Kidney (tissue), 13 donors: ENCODE measurements at regions not wholly inside any gene's neighbourhood (a gene's known extent, or its start where the extent isn't known, plus 50 kb on each side); places are given as distances from the start of the nearest gene placed in this dataset.
A peak's percentile ranks its signal among the peaks of the same experiment; 100 is the strongest.

Experiments used
- DNase-seq, 5 donors: peaks; one replicate each; pipeline ENCODE4 v3.0.0-alpha.2; 2013 to 2020
- FAIRE-seq: peaks from 2 replicates; lab custom pipeline; 2012; peaks lifted over from hg19 to GRCh38; lab: Jason Lieb, UNC
- H3K27ac ChIP-seq, 2 donors: one replicate each; pipeline ENCODE4 v1.7.0; 2013; ENCODE audit warnings: low read depth in 2 of 2, low read length in 2 of 2, inconsistent platforms in 1 of 2
- H3K27me3 ChIP-seq: one replicate; pipeline ENCODE4 v1.7.1; 2013; ENCODE audit warnings: low read length, inconsistent platforms; ENCODE audit not compliant: control insufficient read depth, insufficient read depth
- H3K36me3 ChIP-seq, 3 donors: one replicate each; pipeline versions ENCODE4 v1.7.0 to v1.7.1; 2013; ENCODE audit warnings: low read length in 3 of 3, control low read depth in 1 of 3, inconsistent platforms in 1 of 3; ENCODE audit not compliant: insufficient read depth in 3 of 3, control insufficient read depth in 2 of 3
- H3K4me1 ChIP-seq, 3 donors: one replicate each; pipeline versions ENCODE4 v1.7.0 to v1.7.1; 2013; ENCODE audit warnings: low read length in 3 of 3, inconsistent platforms in 1 of 3, low read depth in 1 of 3; ENCODE audit not compliant: control insufficient read depth in 2 of 3, insufficient read depth in 2 of 3
- H3K4me3 ChIP-seq, 3 donors: one replicate each; pipeline versions ENCODE4 v1.7.0 to v1.8.1; 2013; ENCODE audit warnings: low read length in 3 of 3, control low read depth in 1 of 3, inconsistent platforms in 1 of 3
- H3K9ac ChIP-seq, 3 donors: one replicate each; pipeline versions ENCODE4 v1.7.0 to v1.7.1; 2013; ENCODE audit warnings: low read length in 3 of 3, control low read depth in 1 of 3, inconsistent platforms in 1 of 3
- H3K9me3 ChIP-seq, 3 donors: one replicate each; pipeline versions ENCODE4 v1.7.0 to v1.7.1; 2013; ENCODE audit warnings: low read length in 3 of 3, control low read depth in 1 of 3, inconsistent platforms in 1 of 3; ENCODE audit not compliant: control insufficient read depth in 2 of 3, insufficient read depth in 1 of 3
- CTCF ChIP-seq: IDR thresholded peaks from 3 replicates; pipeline ENCODE4 v1.5.1; 2012; ENCODE audit warnings: mild to moderate bottlenecking, moderate library complexity, borderline replicate concordance; ENCODE audit not compliant: insufficient read depth; ENCODE audit errors: extremely low read depth
- intact Hi-C: fragments of 100-400 bp; cut with DNase I; formaldehyde crosslinking; loops from one replicate; pipeline ENCODE4 v1.11.1; 2022
- donor health status: control.
- donor health status: control.
- donor health status: control.
- donor health status: control.
- donor health status: control.
- donor health status: DM: yes; HTN: yes; CAD: no.
- donor health status: Normal renal cell carcinoma (clear cell type).

DNA sequence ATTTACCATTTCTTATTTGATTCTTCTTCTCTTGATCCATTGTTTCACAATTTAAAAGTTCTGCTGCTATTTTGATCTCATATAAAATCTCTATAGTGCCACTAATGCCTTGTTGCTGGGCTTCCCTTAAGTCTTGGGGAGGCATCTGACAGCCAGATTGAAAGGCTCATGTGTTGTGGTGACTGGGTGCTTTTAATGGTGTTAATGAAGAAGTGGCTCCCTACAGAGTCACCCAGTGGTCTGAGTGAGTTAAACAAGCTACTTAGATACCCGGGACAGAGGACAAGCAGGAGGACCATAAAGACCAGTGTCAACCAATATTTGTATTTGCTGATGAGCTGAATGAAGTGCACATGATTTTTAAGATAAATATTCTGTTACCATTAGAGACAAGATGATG, 176.4 kb upstream of the HABP2 start:
- H3K4me3 ChIP-seq = no peak overlapping the region
- H3K9me3 ChIP-seq = no peaks in the 10 kb centered on the region
- no peak overlapping the region for H3K9ac ChIP-seq
- no peak overlapping the region for H3K27ac ChIP-seq
- no peaks in the 10 kb centered on the region for H3K27me3 ChIP-seq
- TF ChIP-seq CTCF = no peak
- DNase-seq (no peak), FAIRE-seq (no peak)
- peaks cover 0 to 2% (median 0%) of the 10 kb centered on the region in 3 donors for H3K4me1 ChIP-seq
- no peaks in the 10 kb centered on the region for H3K36me3 ChIP-seq
- intact Hi-C loops = no loop called here

DNA sequence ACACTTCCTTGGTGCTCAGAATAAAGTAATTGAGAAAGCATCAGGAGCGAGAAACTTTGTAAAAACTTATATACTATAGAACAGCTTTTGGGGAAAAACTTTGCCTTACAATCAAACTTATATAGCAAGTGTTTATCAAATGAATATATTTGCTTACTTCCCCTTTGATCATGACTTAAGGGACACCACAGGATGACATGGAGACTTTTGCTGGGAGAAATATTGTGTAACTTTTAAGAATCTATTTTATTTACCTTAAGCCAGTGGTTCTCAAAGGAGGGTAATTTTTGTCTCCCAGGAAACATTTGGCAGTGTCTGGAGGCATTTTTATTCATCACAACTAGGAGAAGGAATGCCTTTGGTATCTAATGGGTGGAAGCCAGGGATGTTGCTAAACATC, 173.8 kb upstream of the HABP2 start:
- Histone ChIP-seq H3K4me1 (peaks cover 0 to 3% (median 0%) of the 10 kb centered on the region in 3 donors), H3K9ac (no peak overlapping the region), H3K27ac (no peak overlapping the region), H3K36me3 (no peaks in the 10 kb centered on the region), H3K9me3 (no peaks in the 10 kb centered on the region), H3K4me3 (no peak overlapping the region), H3K27me3 (no peaks in the 10 kb centered on the region)
- no peak for TF ChIP-seq CTCF
- intact Hi-C loops = no loop called here
- FAIRE-seq = no peak
- DNase-seq = no peak

DNA sequence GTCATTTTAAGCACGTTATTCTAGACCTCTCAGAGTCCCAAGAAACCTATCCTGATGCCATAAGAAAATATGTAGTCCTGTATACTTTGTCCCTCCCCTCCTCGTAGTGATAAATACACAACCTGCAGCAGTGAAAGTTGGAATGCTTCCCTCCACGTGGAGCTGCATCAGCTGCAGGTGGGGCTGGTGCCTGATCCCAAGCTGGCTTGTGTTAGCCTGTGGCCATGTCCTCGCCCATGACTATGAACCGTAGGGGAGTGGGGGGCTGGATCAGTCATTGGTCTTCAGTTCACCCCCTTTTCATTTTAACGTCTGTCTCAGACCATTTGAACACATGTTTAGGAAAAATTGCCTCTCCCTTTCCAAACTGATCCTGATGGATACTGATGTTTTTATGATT, 171.4 kb upstream of the HABP2 start:
- Histone ChIP-seq H3K27me3 (no peaks in the 10 kb centered on the region), H3K9ac (no peak overlapping the region), H3K4me1 (peaks cover 2 to 8% (median 3%) of the 10 kb centered on the region in 3 donors), H3K4me3 (no peak overlapping the region), H3K27ac (peak overlapping the region in 1 of 2 donors; percentile 43), H3K9me3 (no peaks in the 10 kb centered on the region), H3K36me3 (no peaks in the 10 kb centered on the region)
- DNase-seq = no peak
- TF ChIP-seq CTCF = no peak
- FAIRE-seq = no peak
- intact Hi-C loops = no loop called here

DNA sequence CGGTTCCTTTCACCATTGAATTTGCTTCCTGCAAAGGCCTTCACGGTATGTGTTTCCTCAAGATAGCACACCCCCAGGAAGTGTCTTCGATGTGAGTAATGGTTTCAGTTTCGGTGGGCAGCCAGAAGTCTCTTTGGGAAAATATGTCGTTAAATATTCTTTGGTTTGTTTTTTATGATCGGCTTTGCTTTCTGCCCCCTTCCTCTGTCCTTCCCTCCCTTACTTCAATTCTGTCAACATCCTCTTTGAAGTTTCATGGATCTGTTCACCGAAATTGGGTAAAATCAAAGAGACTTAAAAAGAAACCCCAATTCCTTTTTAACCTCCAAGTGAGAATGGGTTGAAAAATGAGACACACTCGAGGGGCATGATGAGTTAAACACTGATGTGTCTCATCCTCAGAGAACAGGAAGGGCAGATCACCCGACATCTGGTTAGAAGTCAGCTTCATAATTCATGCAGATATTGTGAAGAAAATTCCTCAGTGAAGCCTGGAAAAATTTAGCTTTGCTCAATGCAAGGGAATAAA, 170.8 kb upstream of the HABP2 start:
- intact Hi-C loops = no loop called here
- FAIRE-seq = no peak
- Histone ChIP-seq H3K36me3 (no peaks in the 10 kb centered on the region), H3K4me1 (peaks cover 2 to 8% (median 3%) of the 10 kb centered on the region in 3 donors), H3K27me3 (no peaks in the 10 kb centered on the region), H3K4me3 (peak overlapping the region; percentile 8 to 38 (median 35)), H3K9me3 (no peaks in the 10 kb centered on the region), H3K9ac (no peak overlapping the region), H3K27ac (peak overlapping the region; percentile 43 to 53)
- peak in 2 of 5 donors; percentile 54 to 80 for DNase-seq
- TF ChIP-seq CTCF = no peak
